Inferior parietal cortex (tissue), 1 donor: ENCODE measurements at regions not wholly inside any gene's neighbourhood (a gene's known extent, or its start where the extent isn't known, plus 50 kb on each side); places are given as distances from the start of the nearest gene placed in this dataset.

Experiments used
- DNase-seq: peaks from one replicate; pipeline ENCODE4 v3.0.0-alpha.2; 2016; ENCODE audit errors: extremely low spot score

GRCh38 chr18:6649421-6650126 is 79.9 kb upstream of the ARHGAP28 start:
- DNase-seq = no peak

- no peak for DNase-seq
Measured at GRCh38 chr18:6650127-6650507, 79.4 kb upstream of the ARHGAP28 start.

GRCh38 chr18:6650747-6651146 is 78.8 kb upstream of the ARHGAP28 start:
- DNase-seq = no peak

- DNase-seq = no peak
Measured at GRCh38 chr18:6652098-6652497, 77.4 kb upstream of the ARHGAP28 start.

GRCh38 chr18:6653880-6654279 is 75.6 kb upstream of the ARHGAP28 start:
- DNase-seq = no peak

- no peak for DNase-seq
Measured at GRCh38 chr18:6659963-6660725, 69.4 kb upstream of the ARHGAP28 start.

- no peak for DNase-seq
Measured at GRCh38 chr18:6661692-6662415, 67.7 kb upstream of the ARHGAP28 start.

GRCh38 chr18:6666012-6666685 is 63.4 kb upstream of the ARHGAP28 start:
- DNase-seq = no peak

GRCh38 chr18:6668836-6669235 is 60.7 kb upstream of the ARHGAP28 start:
- DNase-seq = no peak

- DNase-seq = no peak
Measured at GRCh38 chr18:6672821-6673308, 56.7 kb upstream of the ARHGAP28 start.

- no peak for DNase-seq
Measured at GRCh38 chr18:6677086-6677485, 52.4 kb upstream of the ARHGAP28 start.

GRCh38 chr18:6679201-6679600 is 50.3 kb upstream of the ARHGAP28 start:
- no peak for DNase-seq
